ENCODE measurements at regions not wholly inside any gene's neighbourhood (a gene's known extent, or its start where the extent isn't known, plus 50 kb on each side); places are given as distances from the start of the nearest gene placed in this dataset.

DNA sequence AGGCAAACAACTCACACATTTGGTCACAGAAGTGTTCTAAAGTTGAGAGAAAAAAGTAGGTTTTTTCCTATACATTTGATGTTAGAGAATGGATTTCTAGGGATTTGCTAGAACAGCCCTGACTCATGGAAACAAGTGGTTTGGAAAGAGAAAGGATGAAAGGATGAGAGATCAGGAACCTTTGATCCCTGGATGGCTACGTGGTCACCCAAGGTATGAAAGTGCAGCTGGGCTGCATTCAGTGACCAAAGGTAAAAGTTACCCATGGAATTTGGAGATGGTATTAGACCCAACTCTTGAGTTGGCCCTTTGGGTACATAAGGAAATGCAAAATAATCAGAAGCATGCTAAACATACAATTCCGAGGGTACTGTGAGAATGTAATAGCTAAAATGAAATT, 61.3 kb upstream of the SPIN1 start:
- 89% methylated on average over 2 of the region's 2 CpGs for WGBS (ENCODE audit: insufficient coverage)
- Mint-ChIP-seq H3K9me3 (no peaks in the 10 kb centered on the region), H3K36me3 (peaks cover 6% of the 10 kb centered on the region), H3K27ac (no peak overlapping the region), H3K4me3 (no peak overlapping the region), H3K27me3 (ENCODE audit: low read depth in 2 of 2) (peaks cover 4 to 8% of the 10 kb centered on the region in 2 donors), H3K4me1 (peaks cover 28 to 35% of the 10 kb centered on the region in 2 donors)
- no peaks in the 10 kb centered on the region for H3K9me3 ChIP-seq (ENCODE audit: control insufficient read depth, insufficient read depth, low read length)
- intact Hi-C loops (cut with micrococcal nuclease) = no loop called here
- no peak overlapping the region for H3K27ac ChIP-seq (ENCODE audit: low read length)
- no peak for DNase-seq
- peaks cover 28% of the 10 kb centered on the region for H3K4me1 ChIP-seq (ENCODE audit: control insufficient read depth, insufficient read depth, low read length)
- H3K27me3 ChIP-seq (ENCODE audit: control insufficient read depth, insufficient read depth, low read length) = no peaks in the 10 kb centered on the region
- H3K4me3 ChIP-seq (ENCODE audit: low read length) = no peak overlapping the region
- no peak for ATAC-seq
- H3K36me3 ChIP-seq (ENCODE audit: control insufficient read depth, insufficient read depth, low read length) = no peaks in the 10 kb centered on the region
- TF ChIP-seq, protein P1, sequence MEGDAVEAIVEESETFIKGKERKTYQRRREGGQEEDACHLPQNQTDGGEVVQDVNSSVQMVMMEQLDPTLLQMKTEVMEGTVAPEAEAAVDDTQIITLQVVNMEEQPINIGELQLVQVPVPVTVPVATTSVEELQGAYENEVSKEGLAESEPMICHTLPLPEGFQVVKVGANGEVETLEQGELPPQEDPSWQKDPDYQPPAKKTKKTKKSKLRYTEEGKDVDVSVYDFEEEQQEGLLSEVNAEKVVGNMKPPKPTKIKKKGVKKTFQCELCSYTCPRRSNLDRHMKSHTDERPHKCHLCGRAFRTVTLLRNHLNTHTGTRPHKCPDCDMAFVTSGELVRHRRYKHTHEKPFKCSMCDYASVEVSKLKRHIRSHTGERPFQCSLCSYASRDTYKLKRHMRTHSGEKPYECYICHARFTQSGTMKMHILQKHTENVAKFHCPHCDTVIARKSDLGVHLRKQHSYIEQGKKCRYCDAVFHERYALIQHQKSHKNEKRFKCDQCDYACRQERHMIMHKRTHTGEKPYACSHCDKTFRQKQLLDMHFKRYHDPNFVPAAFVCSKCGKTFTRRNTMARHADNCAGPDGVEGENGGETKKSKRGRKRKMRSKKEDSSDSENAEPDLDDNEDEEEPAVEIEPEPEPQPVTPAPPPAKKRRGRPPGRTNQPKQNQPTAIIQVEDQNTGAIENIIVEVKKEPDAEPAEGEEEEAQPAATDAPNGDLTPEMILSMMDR (IDR thresholded peaks at IDR 0.05) = no peak

DNA sequence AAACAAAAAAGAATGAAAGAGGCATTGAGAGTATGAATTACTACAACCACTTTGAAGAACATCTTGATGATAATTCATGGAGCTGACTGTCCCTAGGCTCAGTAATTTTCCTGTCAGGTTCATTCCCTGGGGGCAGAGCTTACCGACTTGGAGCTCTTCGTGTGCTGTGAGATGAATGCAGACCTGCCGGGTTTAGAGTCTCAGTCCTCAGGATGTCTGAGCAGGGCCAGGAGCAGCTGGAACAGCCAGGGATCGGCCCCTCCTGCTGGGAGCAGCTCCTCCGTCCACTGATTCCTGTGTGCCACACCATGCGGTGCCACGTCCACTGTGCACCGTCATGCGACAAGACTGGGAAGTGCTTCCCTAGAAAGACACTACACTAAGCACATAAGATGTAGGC, 62.2 kb upstream of the SPIN1 start:
- TF ChIP-seq, protein P1 (IDR thresholded peaks at IDR 0.05) = no peak
- no peak overlapping the region for H3K4me3 Mint-ChIP-seq
- no peak overlapping the region for H3K27ac Mint-ChIP-seq
- peaks cover 6% of the 10 kb centered on the region for H3K36me3 Mint-ChIP-seq
- H3K4me1 Mint-ChIP-seq = peaks cover 32 to 39% of the 10 kb centered on the region in 2 donors
- DNase-seq (no peak), ATAC-seq (no peak)
- no peaks in the 10 kb centered on the region for H3K9me3 Mint-ChIP-seq
- no peak overlapping the region for H3K27ac ChIP-seq (ENCODE audit: low read length)
- peaks cover 4 to 8% of the 10 kb centered on the region in 2 donors for H3K27me3 Mint-ChIP-seq (ENCODE audit: low read depth in 2 of 2)
- H3K4me3 ChIP-seq (ENCODE audit: low read length) = no peak overlapping the region
- H3K9me3 ChIP-seq (ENCODE audit: control insufficient read depth, insufficient read depth, low read length) = no peaks in the 10 kb centered on the region
- no peaks in the 10 kb centered on the region for H3K36me3 ChIP-seq (ENCODE audit: control insufficient read depth, insufficient read depth, low read length)
- no peaks in the 10 kb centered on the region for H3K27me3 ChIP-seq (ENCODE audit: control insufficient read depth, insufficient read depth, low read length)
- H3K4me1 ChIP-seq (ENCODE audit: control insufficient read depth, insufficient read depth, low read length) = peaks cover 30% of the 10 kb centered on the region
- 95% methylated on average over 9 of the region's 9 CpGs for WGBS (ENCODE audit: insufficient coverage)
- intact Hi-C loops (cut with micrococcal nuclease) = no loop called here

DNA sequence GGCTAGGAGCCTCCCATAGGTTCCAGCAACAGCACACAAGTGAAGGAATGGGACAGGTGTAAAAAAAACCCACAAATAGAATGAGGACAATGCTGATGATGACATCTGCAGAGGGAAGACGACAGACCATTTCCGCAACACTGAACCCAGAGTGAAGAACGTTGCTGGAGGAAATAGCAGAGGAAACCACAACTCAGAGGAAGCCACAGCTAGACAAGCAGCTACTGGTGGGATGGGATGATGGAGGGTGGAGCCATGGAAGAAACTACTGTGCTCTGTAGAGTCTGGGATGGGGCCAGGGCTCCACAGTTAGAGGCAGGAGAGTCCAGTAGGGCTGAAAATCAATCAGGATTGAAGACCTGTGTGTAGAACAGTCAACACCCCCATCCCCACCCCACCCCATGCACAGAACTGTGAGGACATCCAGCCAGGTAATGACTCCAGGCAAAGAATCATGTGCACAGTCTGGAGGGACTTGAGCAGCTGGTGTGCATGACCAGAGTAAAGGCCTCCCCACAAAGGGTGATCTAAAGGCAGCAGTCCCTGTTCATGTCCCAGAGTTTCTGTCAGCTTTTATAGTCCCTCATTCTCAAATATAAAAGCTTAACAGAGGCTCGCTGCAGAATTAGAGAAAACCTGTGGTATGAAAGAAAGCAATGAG, 65.2 kb upstream of the SPIN1 start:
- H3K27ac ChIP-seq (ENCODE audit: low read length) = peak overlapping the region; percentile 49

More for the DNA sequence above, 65.2 kb upstream of the SPIN1 start:
- Mint-ChIP-seq H3K9me3 (no peaks in the 10 kb centered on the region), H3K27me3 (ENCODE audit: low read depth in 2 of 2) (peaks cover 4 to 8% of the 10 kb centered on the region in 2 donors), H3K27ac (peak overlapping the region; percentile 56 to 58), H3K4me1 (peaks cover 38 to 40% of the 10 kb centered on the region in 2 donors), H3K36me3 (peaks cover 6% of the 10 kb centered on the region), H3K4me3 (peak overlapping the region; percentile 87)
- 0% methylated on average over 3 of the region's 4 CpGs for WGBS (ENCODE audit: insufficient coverage)
- H3K4me1 ChIP-seq (ENCODE audit: control insufficient read depth, insufficient read depth, low read length) = peaks cover 33% of the 10 kb centered on the region
- ATAC-seq (peak; percentile 94 to 99 (median 95)), DNase-seq (peak; percentile 47 to 85)
- H3K9me3 ChIP-seq (ENCODE audit: control insufficient read depth, insufficient read depth, low read length) = no peaks in the 10 kb centered on the region
- TF ChIP-seq, protein P1 (IDR thresholded peaks at IDR 0.05) = no peak
- H3K4me3 ChIP-seq (ENCODE audit: low read length) = no peak overlapping the region
- no peaks in the 10 kb centered on the region for H3K36me3 ChIP-seq (ENCODE audit: control insufficient read depth, insufficient read depth, low read length)
- intact Hi-C loops (cut with micrococcal nuclease) = no loop called here
- H3K27me3 ChIP-seq (ENCODE audit: control insufficient read depth, insufficient read depth, low read length) = no peaks in the 10 kb centered on the region
